ENCODE measurements at regions not wholly inside any gene's neighbourhood (a gene's known extent, or its start where the extent isn't known, plus 50 kb on each side); places are given as distances from the start of the nearest gene placed in this dataset.
"Not testable (repeated sequence)": the region's sequence is repeated elsewhere in the genome, so short reads cannot be mapped to it uniquely, and the experiment has no call there.

DNA sequence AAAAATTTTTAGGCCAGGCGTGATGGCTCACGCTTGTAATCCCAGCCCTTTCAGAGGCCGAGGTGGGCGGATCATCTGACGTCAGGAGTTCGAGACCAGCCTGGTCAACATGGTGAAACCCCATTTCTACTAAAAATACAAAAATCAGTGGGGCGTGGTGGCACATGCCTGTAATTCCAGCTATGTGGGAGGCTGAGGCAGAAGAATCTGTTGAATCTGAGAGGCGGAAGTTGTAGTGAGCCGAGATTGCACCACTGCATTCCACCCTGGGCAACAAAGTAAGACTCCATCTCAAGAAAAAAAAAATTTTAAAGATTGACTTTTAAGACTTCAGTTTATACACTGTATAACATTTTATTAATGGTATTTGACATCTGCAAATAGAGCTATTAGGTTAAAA lies 60.1 kb upstream of the GNAQ start:
- Mint-ChIP-seq H3K4me1 (no peaks in the 10 kb centered on the region), H3K27ac (no peak overlapping the region), H3K9me3 (ENCODE audit: low read depth) (no peaks in the 10 kb centered on the region), H3K36me3 (ENCODE audit: low read depth) (no peaks in the 10 kb centered on the region), H3K27me3 (no peaks in the 10 kb centered on the region), H3K4me3 (no peak overlapping the region)
- DNase-seq (no peak), ATAC-seq (no peak)
- ChIA-PET POLR2A (no interaction called here), CTCF (interaction anchor here (1.0 kb wide), 1 partner anchor 15 kb away, joined by 3 read pairs; no protein-coding TSS in a partner anchor)
- intact Hi-C loops (cut with DNase I, micrococcal nuclease), result no loop called here

- Mint-ChIP-seq H3K4me3 (no peak overlapping the region), H3K27me3 (no peaks in the 10 kb centered on the region), H3K9me3 (ENCODE audit: low read depth) (no peaks in the 10 kb centered on the region), H3K36me3 (ENCODE audit: low read depth) (no peaks in the 10 kb centered on the region), H3K4me1 (no peaks in the 10 kb centered on the region), H3K27ac (no peak overlapping the region)
- ChIA-PET CTCF (no interaction called here), POLR2A (no interaction called here)
- ATAC-seq, result no peak
- DNase-seq, result no peak
- intact Hi-C loops (cut with DNase I, micrococcal nuclease), result no loop called here
Measured at GRCh38 chr9:78089111-78089510, 57.5 kb upstream of the GNAQ start.

GRCh38 chr9:78088190-78088589 lies 56.6 kb upstream of the GNAQ start:
- intact Hi-C loops (cut with DNase I, micrococcal nuclease); ATAC-seq; H3K36me3 Mint-ChIP-seq (ENCODE audit: low read depth); H3K4me1 Mint-ChIP-seq; DNase-seq; CTCF ChIA-PET; H3K4me3 Mint-ChIP-seq; H3K27ac Mint-ChIP-seq; POLR2A ChIA-PET; H3K27me3 Mint-ChIP-seq; H3K9me3 Mint-ChIP-seq (ENCODE audit: low read depth): not testable (repeated sequence)
